Sigmoid colon (tissue), 6 donors: ENCODE measurements at regions not wholly inside any gene's neighbourhood (a gene's known extent, or its start where the extent isn't known, plus 50 kb on each side); places are given as distances from the start of the nearest gene placed in this dataset.

Experiments used
- DNase-seq: peaks from one replicate; pipeline ENCODE4 v3.0.0-alpha.2; 2019
- H3K27ac ChIP-seq, 4 donors: fragments of 200-600 bp; sonication (generic); one replicate each; pipeline ENCODE4 v1.5.1; 2016 to 2019; ENCODE audit warnings: mild to moderate bottlenecking in 1 of 4
- H3K27me3 ChIP-seq, 3 donors: fragments of 200-600 bp; sonication (generic); one replicate each; pipeline ENCODE4 v1.5.1; 2019; ENCODE audit warnings: mild to moderate bottlenecking in 1 of 3
- H3K36me3 ChIP-seq, 4 donors: fragments of 200-600 bp; sonication (generic); one replicate each; pipeline ENCODE4 v1.5.1; 2016 to 2019
- H3K4me1 ChIP-seq, 4 donors: fragments of 200-600 bp; sonication (generic); one replicate each; pipeline ENCODE4 v1.5.1; 2017 to 2019
- H3K4me3 ChIP-seq, 4 donors: fragments of 200-600 bp; sonication (generic); one replicate each; pipeline ENCODE4 v1.5.1; 2017 to 2019; ENCODE audit warnings: mild to moderate bottlenecking in 2 of 4, moderate library complexity in 1 of 4
- H3K9me3 ChIP-seq, 4 donors: fragments of 200-600 bp in 3 of 4; sonication (generic) in 3 of 4; one replicate each; pipeline versions ENCODE4 v1.5.1 to v1.6.1; 2013 to 2019
- EP300 ChIP-seq, 4 donors: sonication (generic); formaldehyde crosslinking; IDR thresholded peaks; one replicate each; pipeline ENCODE4 v1.6.1; 2017; ENCODE audit warnings: antibody characterized with exemption in 4 of 4
- POLR2A ChIP-seq, 2 donors: fragments of 450-650 bp; IDR thresholded peaks; one replicate each; pipeline ENCODE4 v1.6.1; 2016; ENCODE audit warnings: antibody characterized with exemption in 2 of 2, mild to moderate bottlenecking in 2 of 2, moderate library complexity in 2 of 2
- POLR2AphosphoS5 ChIP-seq, 4 donors: sonication (generic); formaldehyde crosslinking; IDR thresholded peaks; one replicate each; pipeline ENCODE4 v1.6.1; 2017; ENCODE audit warnings: antibody characterized with exemption in 4 of 4
- WGBS, 2 donors: extraction: QIAGEN DNeasy Blood & Tissue Kit; methylation state at CpG; one replicate each; pipeline ENCODE4 v1.1.7; 2013; 5-methylcytosine and 5-hydroxymethylcytosine counted together
- intact Hi-C: fragments of 100-400 bp; cut with DNase I; formaldehyde crosslinking; loops from one replicate; pipeline ENCODE4 v1.15.1; 2023
- TF ChIP-seq, protein P1 (sequence below), 4 experiments: fragments of 450-650 bp in 3 of 4; fragments of 200-600 bp in 1 of 4; IDR thresholded peaks; one replicate each; pipeline ENCODE4 v1.5.1; 2016 to 2019; ENCODE audit warnings: antibody characterized with exemption in 4 of 4, mild to moderate bottlenecking in 3 of 4, moderate library complexity in 2 of 4
- donor health status: healthy with polysubstance abuse.
- donor health status: healthy.

DNA sequence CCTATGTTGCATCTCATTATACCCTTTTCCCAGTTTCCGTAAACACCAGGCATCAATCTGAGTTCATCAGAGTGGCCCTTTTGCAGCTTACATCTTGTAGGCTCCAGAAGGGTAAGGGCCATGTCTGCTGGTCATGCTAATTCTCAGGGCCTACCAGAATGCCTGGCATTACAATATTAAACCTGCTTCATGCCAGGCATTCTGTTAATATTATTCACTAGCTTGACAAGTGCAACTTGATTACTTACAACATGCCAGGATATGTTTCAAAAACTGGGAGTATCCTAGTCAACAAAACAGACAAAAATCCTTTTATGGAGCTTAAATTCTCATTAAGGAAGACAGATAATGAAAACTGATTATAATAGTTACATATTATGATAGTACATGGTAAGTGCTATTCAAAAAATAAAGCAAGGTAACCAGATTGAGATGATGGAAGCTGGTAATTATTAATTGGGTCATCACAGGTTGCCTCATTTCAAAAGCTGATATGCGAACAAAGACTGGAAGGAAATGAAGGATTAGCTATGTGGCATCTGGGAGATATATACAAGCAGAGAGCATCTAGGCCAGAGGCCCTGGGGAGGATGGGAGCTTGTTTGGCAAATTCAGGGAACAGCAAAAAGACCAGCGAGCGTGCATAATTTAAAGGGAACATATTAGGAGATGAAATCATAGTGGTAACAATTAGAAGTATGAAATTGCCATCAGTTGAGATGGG is 406.3 kb downstream of the DMRT2 start:
- intact Hi-C loops: no loop called here
- no peaks in the 10 kb centered on the region for H3K4me1 ChIP-seq
- 70 to 73% methylated on average over 4 of the region's 4 CpGs for WGBS, 2 donors
- H3K36me3 ChIP-seq: no peaks in the 10 kb centered on the region
- DNase-seq: no peak
- TF ChIP-seq POLR2AphosphoS5 (IDR thresholded peaks at IDR 0.05) (no peak), EP300 (IDR thresholded peaks at IDR 0.05) (no peak), POLR2A (IDR thresholded peaks at IDR 0.05) (no peak)
- TF ChIP-seq, protein P1, sequence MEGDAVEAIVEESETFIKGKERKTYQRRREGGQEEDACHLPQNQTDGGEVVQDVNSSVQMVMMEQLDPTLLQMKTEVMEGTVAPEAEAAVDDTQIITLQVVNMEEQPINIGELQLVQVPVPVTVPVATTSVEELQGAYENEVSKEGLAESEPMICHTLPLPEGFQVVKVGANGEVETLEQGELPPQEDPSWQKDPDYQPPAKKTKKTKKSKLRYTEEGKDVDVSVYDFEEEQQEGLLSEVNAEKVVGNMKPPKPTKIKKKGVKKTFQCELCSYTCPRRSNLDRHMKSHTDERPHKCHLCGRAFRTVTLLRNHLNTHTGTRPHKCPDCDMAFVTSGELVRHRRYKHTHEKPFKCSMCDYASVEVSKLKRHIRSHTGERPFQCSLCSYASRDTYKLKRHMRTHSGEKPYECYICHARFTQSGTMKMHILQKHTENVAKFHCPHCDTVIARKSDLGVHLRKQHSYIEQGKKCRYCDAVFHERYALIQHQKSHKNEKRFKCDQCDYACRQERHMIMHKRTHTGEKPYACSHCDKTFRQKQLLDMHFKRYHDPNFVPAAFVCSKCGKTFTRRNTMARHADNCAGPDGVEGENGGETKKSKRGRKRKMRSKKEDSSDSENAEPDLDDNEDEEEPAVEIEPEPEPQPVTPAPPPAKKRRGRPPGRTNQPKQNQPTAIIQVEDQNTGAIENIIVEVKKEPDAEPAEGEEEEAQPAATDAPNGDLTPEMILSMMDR (IDR thresholded peaks at IDR 0.05): no peak
- no peaks in the 10 kb centered on the region for H3K9me3 ChIP-seq
- H3K4me3 ChIP-seq: no peak overlapping the region
- H3K27ac ChIP-seq: no peak overlapping the region
- no peaks in the 10 kb centered on the region for H3K27me3 ChIP-seq

DNA sequence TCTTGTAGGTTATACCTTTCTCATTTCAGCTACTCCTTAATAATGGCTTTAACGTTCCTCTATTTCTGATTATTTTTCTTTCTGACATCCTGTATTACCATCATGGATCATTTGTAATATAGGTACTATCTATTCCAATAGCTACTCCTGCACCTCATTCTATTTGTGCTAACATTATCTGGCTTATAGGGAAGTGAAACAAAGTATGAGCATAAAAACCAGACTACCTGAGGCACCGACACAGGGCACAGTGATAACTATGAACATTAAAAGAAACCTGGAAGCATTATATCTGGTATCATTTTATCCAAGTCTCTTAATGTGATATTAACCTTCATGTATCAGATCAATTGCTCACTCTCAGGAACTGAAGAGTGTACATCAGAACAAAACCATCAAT is 407.3 kb downstream of the DMRT2 start:
- DNase-seq: no peak
- 88 to 89% methylated on average over 2 of the region's 2 CpGs for WGBS, 2 donors
- no peaks in the 10 kb centered on the region for H3K9me3 ChIP-seq
- intact Hi-C loops: no loop called here
- TF ChIP-seq POLR2A (IDR thresholded peaks at IDR 0.05) (no peak), EP300 (IDR thresholded peaks at IDR 0.05) (no peak), POLR2AphosphoS5 (IDR thresholded peaks at IDR 0.05) (no peak)
- TF ChIP-seq, protein P1 (IDR thresholded peaks at IDR 0.05): no peak
- H3K27me3 ChIP-seq: no peaks in the 10 kb centered on the region
- H3K4me1 ChIP-seq: no peaks in the 10 kb centered on the region
- H3K27ac ChIP-seq: no peak overlapping the region
- no peaks in the 10 kb centered on the region for H3K36me3 ChIP-seq
- H3K4me3 ChIP-seq: no peak overlapping the region

DNA sequence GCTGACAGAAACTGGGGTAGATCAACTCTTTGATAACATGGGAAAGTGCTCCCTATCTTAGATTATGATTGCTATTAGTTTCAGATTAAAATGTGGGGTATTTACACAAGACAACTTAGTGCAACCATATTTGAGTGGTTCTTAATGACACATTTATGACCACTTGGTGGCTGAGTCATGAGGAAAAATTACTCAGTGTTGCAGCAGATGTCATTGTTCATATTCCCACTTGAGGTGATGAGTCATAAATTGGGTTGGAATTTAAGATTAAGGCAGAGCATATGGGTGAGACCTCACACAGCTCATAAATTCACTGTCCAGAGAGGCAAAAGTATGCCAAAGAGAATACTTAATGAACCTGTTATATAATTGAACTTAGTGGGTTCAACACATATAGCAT is 408.3 kb downstream of the DMRT2 start:
- intact Hi-C loops: no loop called here
- no peaks in the 10 kb centered on the region for H3K27me3 ChIP-seq
- H3K36me3 ChIP-seq: no peaks in the 10 kb centered on the region
- no peaks in the 10 kb centered on the region for H3K4me1 ChIP-seq
- H3K27ac ChIP-seq: no peak overlapping the region
- no peaks in the 10 kb centered on the region for H3K9me3 ChIP-seq
- no peak for TF ChIP-seq POLR2AphosphoS5 (IDR thresholded peaks at IDR 0.05)
- no peak for TF ChIP-seq POLR2A (IDR thresholded peaks at IDR 0.05)
- H3K4me3 ChIP-seq: no peak overlapping the region
- no peak for DNase-seq

DNA sequence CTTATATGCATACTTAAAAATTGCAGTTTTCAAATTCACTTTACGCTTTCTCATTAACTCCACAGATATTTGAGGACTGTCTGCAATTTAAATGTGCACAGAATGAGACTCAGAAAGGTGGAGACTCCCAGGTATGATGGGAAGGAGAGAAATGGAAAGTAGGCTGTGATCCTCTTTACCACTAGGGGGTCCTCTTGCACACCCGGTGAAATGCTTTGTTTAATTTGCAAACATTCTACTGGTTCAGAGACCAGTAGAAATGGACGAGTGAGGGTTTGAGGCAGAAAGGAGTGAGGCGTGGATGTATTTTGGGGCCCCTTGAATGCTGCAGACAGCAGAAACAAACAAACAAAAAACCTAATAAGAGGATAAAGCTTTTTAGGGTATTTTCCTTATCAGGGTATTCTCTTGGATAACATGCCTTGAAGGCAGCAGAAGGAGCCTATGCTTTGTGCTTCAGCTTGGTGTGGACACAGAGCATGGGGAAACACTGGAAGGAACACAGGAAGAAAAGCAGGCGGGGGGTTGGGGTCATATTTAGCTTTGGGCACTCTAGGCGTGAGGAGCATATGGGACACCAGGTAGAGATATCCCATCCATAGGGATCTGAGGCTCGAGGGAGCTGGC is 410.1 kb downstream of the DMRT2 start:
- H3K36me3 ChIP-seq: no peaks in the 10 kb centered on the region
- H3K4me1 ChIP-seq: no peaks in the 10 kb centered on the region
- no peak for TF ChIP-seq EP300 (IDR thresholded peaks at IDR 0.05)
- TF ChIP-seq, protein P1 (IDR thresholded peaks at IDR 0.05): no peak
- no peaks in the 10 kb centered on the region for H3K9me3 ChIP-seq
- DNase-seq: no peak
- intact Hi-C loops: no loop called here
- 59% methylated on average over 7 of the region's 7 CpGs for WGBS, 2 donors
- H3K27me3 ChIP-seq: no peaks in the 10 kb centered on the region
- H3K27ac ChIP-seq: no peak overlapping the region
- H3K4me3 ChIP-seq: no peak overlapping the region

DNA sequence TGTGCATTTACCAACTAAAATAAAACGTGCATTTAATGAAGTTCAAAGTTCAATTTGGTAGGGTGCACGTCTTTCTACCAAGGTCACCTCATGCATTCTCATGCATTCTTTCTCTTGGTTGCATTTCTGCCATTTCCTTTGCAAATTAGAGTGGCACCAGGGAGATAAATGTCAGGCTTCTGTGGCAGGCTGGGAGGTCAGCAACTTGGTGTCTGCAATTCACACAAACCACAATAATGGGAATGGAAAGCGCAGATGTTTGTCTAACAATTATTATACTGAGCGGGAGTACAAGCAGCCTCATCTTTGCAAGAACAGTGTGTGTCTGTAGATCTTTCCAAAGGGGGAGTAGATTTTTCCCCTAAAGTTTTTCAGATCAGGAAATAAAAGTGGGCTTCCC is 411.7 kb downstream of the DMRT2 start:
- H3K27me3 ChIP-seq: no peaks in the 10 kb centered on the region
- no peak for TF ChIP-seq EP300 (IDR thresholded peaks at IDR 0.05)
- TF ChIP-seq POLR2AphosphoS5 (IDR thresholded peaks at IDR 0.05): no peak
- no peak for TF ChIP-seq POLR2A (IDR thresholded peaks at IDR 0.05)
- TF ChIP-seq, protein P1 (IDR thresholded peaks at IDR 0.05): no peak
- H3K4me1 ChIP-seq: no peaks in the 10 kb centered on the region
- no peak overlapping the region for H3K4me3 ChIP-seq
- intact Hi-C loops: no loop called here
- no peaks in the 10 kb centered on the region for H3K9me3 ChIP-seq
- H3K27ac ChIP-seq: no peak overlapping the region
- no peaks in the 10 kb centered on the region for H3K36me3 ChIP-seq
- WGBS, 2 donors: 73 to 83% methylated on average over 4 of the region's 4 CpGs
- DNase-seq: no peak
